HG02840 (cell line): ENCODE measurements at regions not wholly inside any gene's neighbourhood (a gene's known extent, or its start where the extent isn't known, plus 50 kb on each side); places are given as distances from the start of the nearest gene placed in this dataset.

ENCODE experiments used
- ATAC-seq: cut with Tn5 transposase; IDR thresholded peaks from one replicate; pipeline ENCODE4 v1.9.1; 2021; ENCODE audit warnings: mild to moderate bottlenecking, moderate library complexity, moderate number of reproducible peaks; ENCODE audit not compliant: unreplicated experiment, low FRiP score

DNA sequence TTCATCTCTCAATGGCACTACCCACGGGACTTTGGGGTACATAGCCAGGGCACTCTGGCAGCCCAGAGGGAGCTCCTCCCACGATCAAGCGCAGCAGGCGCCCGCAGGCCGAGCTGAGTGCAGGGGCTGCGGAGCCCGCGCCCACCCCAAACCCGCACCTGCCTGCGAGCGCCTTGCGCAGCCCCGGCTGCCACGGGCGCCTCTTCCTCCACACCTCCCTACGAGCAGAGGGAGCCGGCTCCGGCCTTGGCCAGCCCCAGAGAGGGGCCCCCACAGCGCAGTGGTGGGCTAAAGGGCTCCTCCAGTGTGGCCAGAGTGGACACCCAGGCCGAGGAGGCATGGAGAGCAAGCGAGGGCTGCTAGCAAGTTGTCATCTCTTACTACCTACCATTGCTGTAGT lies 165.2 kb downstream of the UBE2E3 start:
- ATAC-seq = no peak

DNA sequence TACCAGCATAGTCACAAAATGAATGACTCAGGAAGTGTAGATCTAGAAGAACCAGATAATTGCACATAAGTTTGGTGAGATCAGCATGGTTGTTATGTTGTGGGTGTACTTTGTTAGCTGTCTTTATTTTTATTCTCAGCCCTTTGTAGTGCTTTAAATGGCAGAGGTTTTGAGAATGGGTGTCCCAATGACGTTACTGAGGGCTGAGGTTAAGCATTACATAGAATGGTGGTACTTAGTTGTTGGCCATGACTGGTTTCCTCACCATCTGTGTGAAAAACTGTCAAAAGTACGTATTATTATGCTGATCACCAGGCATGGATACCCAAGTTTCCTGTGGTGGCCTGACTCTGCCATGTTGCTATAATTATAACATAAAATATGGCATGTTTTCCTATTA lies 165.8 kb downstream of the UBE2E3 start:
- no peak for ATAC-seq

DNA sequence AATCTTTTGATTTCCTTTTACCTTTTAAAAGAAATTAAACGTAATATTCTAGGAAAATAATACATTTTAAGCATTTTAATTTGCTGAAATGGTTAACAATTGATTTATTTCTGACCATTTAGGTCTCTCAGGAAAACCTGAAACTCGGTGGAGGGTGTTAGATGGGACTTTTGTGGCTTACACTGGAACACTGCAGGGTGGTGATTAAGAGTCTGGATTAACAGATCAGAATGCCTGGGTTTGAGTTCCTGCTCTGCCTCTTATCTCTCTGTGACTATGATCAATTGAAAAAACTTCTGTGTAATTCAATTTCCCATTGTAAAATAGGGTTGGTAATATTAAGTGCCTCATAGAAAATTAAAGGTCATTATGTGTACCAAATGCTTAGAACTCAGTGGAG lies 168.7 kb downstream of the UBE2E3 start:
- ATAC-seq = no peak

GRCh38 chr2:181152226-181152625 lies 171.8 kb downstream of the UBE2E3 start:
- no peak for ATAC-seq

DNA sequence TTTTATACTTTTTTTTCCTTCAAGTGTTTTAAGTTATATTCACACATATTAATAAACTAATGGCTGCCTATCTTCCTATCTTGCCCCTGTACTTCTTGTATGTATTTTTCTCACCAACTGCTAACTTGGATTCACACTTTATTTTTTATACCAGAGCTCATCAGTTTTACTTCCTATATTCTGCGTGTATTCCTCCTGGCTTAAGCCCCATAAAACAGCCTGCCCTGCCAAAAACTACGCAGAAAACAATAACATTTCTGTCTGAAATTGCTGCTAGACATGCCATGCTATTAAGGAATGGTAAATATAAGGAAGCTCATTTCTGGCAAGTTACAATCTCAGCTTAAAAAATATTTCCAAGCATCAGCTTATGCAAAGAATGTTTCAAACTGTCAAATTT lies 172.3 kb downstream of the UBE2E3 start:
- no peak for ATAC-seq

GRCh38 chr2:181153886-181154285 lies 173.5 kb downstream of the UBE2E3 start:
- no peak for ATAC-seq

DNA sequence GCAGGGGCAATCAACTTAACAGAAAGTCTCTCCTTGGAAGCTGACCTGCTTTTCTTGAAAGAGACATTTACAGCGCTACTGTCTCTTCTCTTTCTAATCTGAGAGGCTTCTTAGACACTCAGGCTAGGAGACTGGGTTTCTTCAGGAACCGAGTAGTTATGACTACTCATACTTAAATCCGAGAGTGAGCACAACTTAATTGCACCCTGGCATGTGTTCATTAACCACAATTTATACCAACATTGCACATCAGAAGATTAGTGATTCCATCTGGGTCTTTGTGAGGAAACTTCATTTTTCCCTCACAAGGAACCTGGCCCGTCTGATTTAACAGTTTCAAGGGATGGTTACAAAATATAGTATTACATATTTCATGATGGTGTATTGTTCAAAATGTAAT lies 176.9 kb downstream of the UBE2E3 start:
- no peak for ATAC-seq

- no peak for ATAC-seq
These were observed 178.0 kb downstream of the UBE2E3 start for GRCh38 chr2:181158427-181158826.

DNA sequence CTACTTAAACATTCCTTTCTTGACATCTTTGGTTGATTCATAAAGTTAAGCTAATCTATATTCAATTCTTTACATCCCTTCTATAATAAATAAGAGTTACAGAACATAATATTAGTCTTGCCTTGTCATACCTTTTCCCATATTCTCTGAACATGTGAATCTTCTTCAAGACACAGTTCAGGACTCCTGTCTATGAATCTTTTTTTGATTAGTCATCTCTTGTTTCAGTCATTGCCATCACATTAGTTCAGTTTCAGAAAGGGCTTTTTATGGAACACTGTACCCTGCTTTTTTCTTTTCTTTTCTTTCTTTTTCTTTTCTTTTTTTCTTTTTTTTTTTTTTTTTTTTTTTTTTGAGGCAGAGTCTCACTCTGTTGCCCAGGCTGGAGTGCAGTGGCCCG lies 181.2 kb downstream of the UBE2E3 start:
- ATAC-seq = no peak

GRCh38 chr2:181163139-181163538 lies 182.7 kb downstream of the UBE2E3 start:
- no peak for ATAC-seq

DNA sequence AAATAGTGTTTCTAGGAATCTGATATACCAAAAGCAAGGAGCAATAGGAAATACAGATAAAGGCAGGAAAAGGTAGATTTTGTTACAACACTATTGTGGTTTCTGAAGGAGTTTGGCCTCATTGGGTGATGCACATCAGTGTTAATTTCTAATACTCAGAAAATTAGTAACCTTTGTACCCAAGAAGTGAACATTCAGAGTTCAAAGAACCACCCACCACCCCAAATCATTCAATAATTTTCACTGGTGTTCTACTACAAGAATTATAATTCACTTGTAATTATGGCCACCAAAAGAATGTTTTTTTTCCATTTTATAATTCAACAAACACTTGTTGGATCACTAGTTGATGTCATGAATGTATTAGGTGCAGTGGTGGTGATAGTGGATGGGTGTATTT lies 183.3 kb downstream of the UBE2E3 start:
- ATAC-seq = no peak

DNA sequence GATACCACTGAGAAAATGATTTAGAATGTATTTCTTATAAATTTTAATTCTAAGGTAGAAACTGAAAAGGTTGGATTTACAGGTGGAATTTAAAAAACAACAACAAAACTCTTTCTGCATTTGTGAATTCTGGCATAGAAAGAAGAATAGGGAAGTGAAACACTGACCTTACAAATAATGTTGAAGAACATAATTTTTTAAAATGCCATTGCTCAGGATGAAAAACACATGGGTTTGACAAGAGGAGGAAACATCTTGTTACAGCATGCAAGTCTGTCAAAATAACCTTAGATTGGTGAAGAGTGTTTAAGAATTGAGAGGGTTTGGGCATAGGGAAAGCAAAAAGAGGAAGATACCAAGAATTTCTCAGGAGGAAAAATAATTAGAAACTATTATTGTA lies 184.3 kb downstream of the UBE2E3 start:
- no peak for ATAC-seq

DNA sequence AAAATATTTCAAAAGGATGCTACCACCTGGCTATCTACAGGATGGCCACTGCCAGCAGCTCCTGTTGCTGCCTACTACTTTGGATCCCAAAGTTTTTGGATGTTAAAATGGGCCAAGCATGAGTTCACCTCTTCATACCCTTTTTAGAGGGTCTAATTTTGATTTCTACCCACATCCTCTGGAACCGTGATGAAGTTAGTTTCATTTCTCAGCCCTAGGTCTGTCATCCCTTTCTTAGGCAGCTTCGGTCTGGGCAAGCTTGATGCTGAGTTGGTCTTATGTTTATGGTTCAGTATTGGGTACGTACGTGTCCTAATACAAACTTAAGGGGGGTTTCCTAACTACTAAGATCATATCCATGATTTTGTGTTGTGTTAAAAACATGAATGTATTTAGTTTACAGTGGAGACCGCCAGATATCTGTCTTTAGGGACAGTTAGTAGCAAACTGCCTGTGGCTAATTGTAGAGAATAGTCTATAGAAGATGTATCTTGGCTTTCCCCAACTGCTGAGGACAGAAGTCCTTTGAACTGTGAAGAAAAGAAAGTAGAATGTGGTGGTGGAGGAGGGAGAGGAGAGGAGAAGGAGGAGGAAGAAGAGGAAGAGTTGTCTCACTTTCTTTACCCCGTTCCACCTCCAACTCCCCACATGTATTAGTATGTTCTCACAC lies 184.9 kb downstream of the UBE2E3 start:
- ATAC-seq = peak; percentile 57

DNA sequence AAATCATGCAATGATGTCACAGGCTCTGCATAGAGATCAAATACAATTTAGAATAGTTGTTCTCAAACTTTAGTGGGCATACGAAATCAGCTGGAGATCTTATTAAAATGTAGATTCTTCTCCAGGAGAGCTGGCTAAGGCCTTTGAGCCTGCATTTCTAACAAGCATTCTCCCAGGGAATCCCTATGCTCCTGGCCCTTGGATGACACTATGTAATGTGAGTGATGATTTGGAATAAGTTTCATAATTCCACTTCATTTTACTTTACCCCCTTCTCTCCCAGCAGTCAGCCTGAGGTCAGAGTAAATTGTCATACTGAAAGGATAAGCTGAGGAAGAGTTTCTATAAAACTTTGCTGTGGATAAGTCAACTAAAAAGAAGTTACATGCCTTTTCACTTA lies 189.1 kb downstream of the UBE2E3 start:
- no peak for ATAC-seq

- ATAC-seq = no peak
These were observed 189.9 kb downstream of the UBE2E3 start for GRCh38 chr2:181170256-181170655.

DNA sequence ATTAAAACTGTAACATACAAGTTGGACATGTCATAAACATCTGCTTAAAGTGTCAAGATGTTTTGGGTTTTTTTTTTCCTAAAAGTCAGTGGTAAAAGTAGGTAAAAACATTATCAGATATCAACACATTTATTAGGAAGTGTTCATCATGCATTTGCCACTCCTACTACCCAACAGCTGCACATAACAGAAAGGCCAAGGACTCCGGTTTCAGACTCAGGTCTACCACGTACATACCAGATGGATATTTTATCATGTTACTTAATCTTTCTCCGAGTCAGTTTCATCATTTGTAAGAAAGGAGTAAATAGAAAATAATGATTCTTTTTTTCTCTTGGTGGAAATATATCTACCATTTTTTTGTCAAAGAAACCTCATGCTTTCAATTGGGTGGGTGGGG lies 192.3 kb downstream of the UBE2E3 start:
- ATAC-seq = no peak

DNA sequence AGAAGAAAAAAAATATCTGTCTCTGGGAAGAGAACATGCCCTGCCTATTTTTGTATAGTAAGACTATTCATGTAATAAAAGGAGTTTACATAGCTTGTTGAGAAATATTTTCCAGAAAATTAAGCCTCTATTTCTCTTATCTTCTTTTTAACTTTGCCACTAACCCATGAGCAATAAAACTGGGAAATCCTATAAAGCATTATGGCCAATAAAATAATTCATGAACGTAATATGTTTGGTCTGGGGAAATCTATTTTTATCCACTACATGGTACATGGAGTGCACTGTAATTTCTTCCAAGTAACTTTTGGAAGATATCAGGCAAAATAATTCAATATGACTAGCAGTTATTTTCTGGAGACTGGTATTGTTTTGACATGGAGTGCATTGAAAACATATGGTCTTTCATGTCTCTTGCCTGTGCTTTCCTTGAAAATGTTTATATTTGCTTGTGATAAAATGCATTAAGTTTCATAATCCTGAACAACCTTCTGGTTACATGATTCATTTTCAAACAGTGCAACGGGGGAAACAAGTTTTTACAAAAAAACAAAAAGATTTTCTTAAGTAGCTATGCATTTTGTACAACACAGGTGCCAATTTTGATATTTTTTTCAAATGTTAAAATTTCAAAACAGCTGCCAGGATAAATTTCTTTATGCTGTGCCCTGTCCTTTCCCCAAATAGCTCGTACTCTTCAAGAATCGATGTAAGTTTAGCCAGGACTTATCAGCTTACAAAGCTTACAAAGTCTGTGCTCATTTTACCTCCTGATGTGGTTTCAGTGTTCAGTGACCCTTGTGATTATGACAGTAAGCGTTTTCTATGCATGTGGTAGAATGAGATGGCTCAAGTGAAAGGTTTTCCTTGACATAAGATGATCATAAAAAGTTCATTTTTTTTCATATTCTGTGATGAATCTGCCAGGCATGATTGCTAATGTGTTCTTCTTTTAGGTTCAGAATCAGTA lies 194.5 kb downstream of the UBE2E3 start:
- ATAC-seq = no peak

DNA sequence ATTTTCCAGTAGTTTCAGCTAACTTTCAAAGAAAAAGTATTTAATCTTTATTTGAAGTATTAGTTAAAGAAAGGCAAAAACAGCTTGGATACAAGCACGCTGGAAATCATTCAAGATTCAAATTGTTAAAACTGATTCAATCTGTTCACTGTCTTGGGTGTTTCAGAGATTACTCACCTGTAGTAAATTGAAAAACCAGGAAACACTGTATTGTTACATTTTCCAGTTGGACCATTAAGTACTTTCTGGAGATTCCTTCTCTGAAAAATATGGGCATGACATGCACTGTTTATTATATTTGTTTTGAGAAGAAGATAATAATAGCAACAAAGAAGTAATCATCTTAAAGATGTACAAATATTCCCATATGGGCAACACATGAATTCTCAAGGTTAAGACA lies 196.1 kb downstream of the UBE2E3 start:
- ATAC-seq = no peak

GRCh38 chr2:181177376-181177775 lies 197.0 kb downstream of the UBE2E3 start:
- ATAC-seq = no peak

GRCh38 chr2:181178130-181178529 lies 197.7 kb downstream of the UBE2E3 start:
- no peak for ATAC-seq

GRCh38 chr2:181178823-181179412 lies 198.5 kb downstream of the UBE2E3 start:
- ATAC-seq = no peak
